ENCODE measurements at regions not wholly inside any gene's neighbourhood (a gene's known extent, or its start where the extent isn't known, plus 50 kb on each side); places are given as distances from the start of the nearest gene placed in this dataset.
"Not testable (repeated sequence)": the region's sequence is repeated elsewhere in the genome, so short reads cannot be mapped to it uniquely, and the experiment has no call there.

- DNase-seq (ENCODE audit: low read depth): no peak
Observed at GRCh38 chr7:24134535-24134934, 149.5 kb upstream of the NPY start.

- no peak for DNase-seq (ENCODE audit: low read depth)
Observed at GRCh38 chr7:24135003-24135817, 148.8 kb upstream of the NPY start.

- no peak for DNase-seq (ENCODE audit: low read depth)
Observed at GRCh38 chr7:24137338-24137737, 146.7 kb upstream of the NPY start.

GRCh38 chr7:24138343-24138742, 145.6 kb upstream of the NPY start:
- no peak for DNase-seq (ENCODE audit: low read depth)

GRCh38 chr7:24140001-24140400, 144.0 kb upstream of the NPY start:
- DNase-seq (ENCODE audit: low read depth): no peak

GRCh38 chr7:24141874-24142509, 142.0 kb upstream of the NPY start:
- no peak for DNase-seq (ENCODE audit: low read depth)

GRCh38 chr7:24143547-24143946, 140.4 kb upstream of the NPY start:
- no peak for DNase-seq (ENCODE audit: low read depth)

GRCh38 chr7:24151944-24152343, 132.0 kb upstream of the NPY start:
- no peak for DNase-seq (ENCODE audit: low read depth)

GRCh38 chr7:24152356-24152755, 131.6 kb upstream of the NPY start:
- DNase-seq (ENCODE audit: low read depth): no peak

GRCh38 chr7:24152877-24153472, 131.0 kb upstream of the NPY start:
- DNase-seq (ENCODE audit: low read depth): no peak

- DNase-seq (ENCODE audit: low read depth): no peak
Observed at GRCh38 chr7:24157666-24158065, 126.3 kb upstream of the NPY start.

GRCh38 chr7:24158975-24159374, 125.0 kb upstream of the NPY start:
- no peak for DNase-seq (ENCODE audit: low read depth)

GRCh38 chr7:24164401-24164800, 119.6 kb upstream of the NPY start:
- no peak for DNase-seq (ENCODE audit: low read depth)

- DNase-seq (ENCODE audit: low read depth): no peak
Observed at GRCh38 chr7:24169077-24169624, 114.8 kb upstream of the NPY start.

GRCh38 chr7:24171951-24172350, 112.0 kb upstream of the NPY start:
- DNase-seq (ENCODE audit: low read depth): not testable (repeated sequence)

GRCh38 chr7:24172856-24173255, 111.1 kb upstream of the NPY start:
- DNase-seq (ENCODE audit: low read depth): no peak

- no peak for DNase-seq (ENCODE audit: low read depth)
Observed at GRCh38 chr7:24175603-24176002, 108.4 kb upstream of the NPY start.

GRCh38 chr7:24178811-24179570, 105.0 kb upstream of the NPY start:
- no peak for DNase-seq (ENCODE audit: low read depth)

- DNase-seq (ENCODE audit: low read depth): no peak
Observed at GRCh38 chr7:24191362-24191761, 92.6 kb upstream of the NPY start.

- no peak for DNase-seq (ENCODE audit: low read depth)
Observed at GRCh38 chr7:24192053-24192452, 91.9 kb upstream of the NPY start.

- no peak for DNase-seq (ENCODE audit: low read depth)
Observed at GRCh38 chr7:24192691-24193090, 91.3 kb upstream of the NPY start.

GRCh38 chr7:24197852-24198251, 86.1 kb upstream of the NPY start:
- no peak for DNase-seq (ENCODE audit: low read depth)

All from non-pigmented ciliary epithelial cell (primary cell).